Fibroblast of pulmonary artery (primary cell): ENCODE measurements at regions not wholly inside any gene's neighbourhood (a gene's known extent, or its start where the extent isn't known, plus 50 kb on each side); places are given as distances from the start of the nearest gene placed in this dataset.

ENCODE experiments used
- DNase-seq: peaks from one replicate; pipeline ENCODE4 v3.0.0-alpha.2; 2010; ENCODE audit warnings: low read depth
- H3K4me3 ChIP-seq: replicated peaks from 2 replicates; pipeline ENCODE4 v1.5.1; 2011; ENCODE audit warnings: low read depth, mild to moderate bottlenecking, control low read depth, low read length, moderate library complexity
- TF ChIP-seq, protein P1 (sequence below): IDR thresholded peaks from 2 replicates; pipeline ENCODE4 v1.5.1; 2011; ENCODE audit warnings: mild to moderate bottlenecking, control low read depth, low read length, inconsistent platforms; ENCODE audit errors: missing control alignments

DNA sequence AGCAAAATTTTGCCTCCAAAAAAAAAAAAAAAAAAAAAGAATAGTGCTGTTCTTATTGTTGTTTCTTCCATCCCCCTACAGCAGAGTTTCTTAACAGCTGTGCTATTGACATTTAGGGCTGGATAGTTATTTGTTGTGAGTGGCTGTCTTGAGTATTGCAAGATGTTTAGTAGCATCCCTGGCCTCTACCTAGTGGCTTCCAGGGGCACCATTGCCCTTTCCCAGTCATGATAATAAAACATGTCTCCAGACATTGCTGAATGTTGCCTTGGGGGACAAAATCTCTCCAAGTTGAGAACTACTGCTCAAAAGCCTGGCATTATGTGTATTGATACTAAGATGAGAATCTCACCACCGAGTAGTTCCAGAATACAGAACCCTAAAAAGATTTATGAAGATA, 108.7 kb downstream of the PALM2AKAP2 start:
- TF ChIP-seq, protein P1, sequence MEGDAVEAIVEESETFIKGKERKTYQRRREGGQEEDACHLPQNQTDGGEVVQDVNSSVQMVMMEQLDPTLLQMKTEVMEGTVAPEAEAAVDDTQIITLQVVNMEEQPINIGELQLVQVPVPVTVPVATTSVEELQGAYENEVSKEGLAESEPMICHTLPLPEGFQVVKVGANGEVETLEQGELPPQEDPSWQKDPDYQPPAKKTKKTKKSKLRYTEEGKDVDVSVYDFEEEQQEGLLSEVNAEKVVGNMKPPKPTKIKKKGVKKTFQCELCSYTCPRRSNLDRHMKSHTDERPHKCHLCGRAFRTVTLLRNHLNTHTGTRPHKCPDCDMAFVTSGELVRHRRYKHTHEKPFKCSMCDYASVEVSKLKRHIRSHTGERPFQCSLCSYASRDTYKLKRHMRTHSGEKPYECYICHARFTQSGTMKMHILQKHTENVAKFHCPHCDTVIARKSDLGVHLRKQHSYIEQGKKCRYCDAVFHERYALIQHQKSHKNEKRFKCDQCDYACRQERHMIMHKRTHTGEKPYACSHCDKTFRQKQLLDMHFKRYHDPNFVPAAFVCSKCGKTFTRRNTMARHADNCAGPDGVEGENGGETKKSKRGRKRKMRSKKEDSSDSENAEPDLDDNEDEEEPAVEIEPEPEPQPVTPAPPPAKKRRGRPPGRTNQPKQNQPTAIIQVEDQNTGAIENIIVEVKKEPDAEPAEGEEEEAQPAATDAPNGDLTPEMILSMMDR: no peak

DNA sequence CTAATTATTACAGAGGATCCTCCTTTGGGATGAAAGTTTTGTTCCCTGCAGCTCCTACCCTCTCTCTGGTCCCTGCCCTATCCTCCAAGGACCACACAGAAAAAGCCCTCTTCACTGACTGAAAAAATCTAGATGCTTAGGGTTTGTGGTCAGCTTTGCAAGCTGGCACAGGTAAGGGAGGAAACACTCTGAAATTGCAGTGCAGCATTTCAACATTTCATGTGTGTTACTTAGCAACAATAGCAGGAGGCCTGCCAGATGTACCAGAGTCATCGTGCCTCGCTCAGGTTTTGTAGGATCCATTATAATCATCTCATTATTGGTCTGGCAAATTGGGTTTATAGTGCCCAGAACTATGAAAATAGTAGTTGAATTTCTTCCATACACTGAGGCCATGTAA, 109.5 kb downstream of the PALM2AKAP2 start:
- no peak overlapping the region for H3K4me3 ChIP-seq
- DNase-seq: peak; percentile 46
- TF ChIP-seq, protein P1: no peak

More for the DNA sequence above, 108.7 kb downstream of the PALM2AKAP2 start:
- no peak for DNase-seq
- no peak overlapping the region for H3K4me3 ChIP-seq

DNA sequence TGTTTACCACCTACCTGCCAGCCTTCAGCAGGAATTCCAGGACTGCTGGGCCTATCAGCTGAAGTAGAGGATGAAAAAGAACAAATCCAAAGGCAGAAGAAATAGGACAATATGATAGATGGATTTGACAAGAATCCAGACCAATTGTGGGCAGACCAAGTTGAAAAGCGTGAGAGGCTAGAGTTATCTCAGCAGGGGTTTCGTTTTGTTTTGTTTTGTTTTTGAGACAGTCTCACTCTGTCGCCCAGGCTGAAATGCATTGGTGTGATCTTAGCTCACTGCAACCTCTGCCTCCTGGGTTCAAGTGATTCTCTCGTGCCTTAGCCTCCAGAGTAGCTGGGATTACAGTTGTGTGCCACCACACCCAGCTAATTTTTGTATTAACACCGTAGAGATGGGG, 113.2 kb downstream of the PALM2AKAP2 start:
- DNase-seq: no peak
- H3K4me3 ChIP-seq: no peak overlapping the region
- TF ChIP-seq, protein P1: no peak

DNA sequence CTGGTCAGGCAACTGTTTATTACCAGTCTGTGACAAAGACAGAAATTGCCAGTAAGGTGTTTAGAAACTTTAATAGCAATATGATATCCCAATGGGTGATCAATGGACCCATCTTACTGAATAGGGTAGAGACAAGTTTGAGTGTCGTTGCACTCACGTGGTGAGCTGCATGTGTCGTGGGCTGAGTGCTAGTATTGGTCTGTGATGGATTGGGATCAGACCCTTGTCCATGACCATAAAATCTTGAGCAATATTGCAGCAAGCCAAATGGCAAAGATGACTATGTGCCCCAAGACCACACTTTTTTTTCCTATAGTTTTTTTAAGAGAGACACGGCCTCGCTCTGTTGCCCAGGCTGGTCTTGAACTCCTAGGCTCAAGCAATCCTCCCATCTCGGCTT, 114.5 kb downstream of the PALM2AKAP2 start:
- TF ChIP-seq, protein P1: no peak
- no peak for DNase-seq
- no peak overlapping the region for H3K4me3 ChIP-seq

DNA sequence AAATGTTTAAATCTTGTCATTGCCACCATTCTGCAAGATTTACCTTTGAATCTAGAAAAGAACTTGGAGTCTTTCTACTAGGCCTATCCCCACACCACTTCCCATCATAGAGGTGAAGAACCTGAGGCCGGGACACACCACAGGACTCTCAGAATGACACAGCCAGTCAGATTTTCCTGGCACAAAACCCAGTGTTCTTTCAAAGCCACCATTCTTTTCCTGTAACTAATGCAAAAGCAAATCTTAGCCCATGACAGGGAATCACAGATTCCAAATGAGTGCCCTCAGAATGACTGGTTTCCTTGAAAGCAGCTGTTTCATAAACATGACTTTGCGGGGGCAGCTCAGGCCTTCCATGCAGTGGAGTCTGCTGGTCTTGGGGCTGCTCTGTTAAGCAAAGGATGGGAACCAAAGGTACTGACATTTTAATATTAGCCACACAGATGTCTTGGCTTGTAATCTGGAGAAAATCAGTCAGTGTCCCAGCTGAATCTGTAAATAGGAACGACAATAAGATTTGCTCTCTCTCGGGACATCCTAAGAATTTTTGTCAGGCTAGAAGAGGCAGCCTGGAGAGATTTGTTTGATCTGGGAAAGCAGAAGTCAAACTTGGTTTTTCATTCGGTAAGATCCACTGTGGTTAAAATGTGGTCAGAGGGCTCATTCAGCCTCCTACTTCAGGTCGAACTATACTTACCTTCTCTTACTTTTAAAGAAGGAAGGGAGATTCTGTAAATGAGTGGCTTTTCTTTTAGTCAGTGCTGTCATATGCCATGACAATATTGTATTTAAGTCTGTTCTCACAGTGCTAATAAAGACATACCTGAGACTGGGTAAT, 115.1 kb downstream of the PALM2AKAP2 start:
- TF ChIP-seq, protein P1: no peak
- no peak for DNase-seq
- H3K4me3 ChIP-seq: no peak overlapping the region

DNA sequence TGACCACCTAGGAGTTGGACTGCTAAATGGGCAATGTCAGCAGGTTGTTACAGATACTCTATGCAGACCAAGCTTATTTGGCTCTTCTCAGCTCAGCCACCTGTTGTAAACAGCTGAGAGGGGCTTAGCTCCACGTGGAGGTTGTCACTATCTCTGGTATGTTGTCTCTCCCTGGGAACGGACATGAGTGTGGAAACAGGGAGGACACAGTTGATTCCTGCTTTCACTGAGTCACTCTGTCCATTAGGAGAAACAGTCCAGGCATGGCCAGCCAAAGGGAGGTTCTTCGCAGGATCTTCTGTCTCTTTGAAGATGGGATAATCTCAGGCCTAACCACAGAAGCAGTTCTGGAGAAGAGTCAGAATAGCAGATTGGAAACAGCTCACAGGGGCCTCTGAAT, 121.2 kb downstream of the PALM2AKAP2 start:
- peak; percentile 72 for DNase-seq
- no peak overlapping the region for H3K4me3 ChIP-seq
- TF ChIP-seq, protein P1: no peak
